HL-60 (cell line): ENCODE measurements at regions not wholly inside any gene's neighbourhood (a gene's known extent, or its start where the extent isn't known, plus 50 kb on each side); places are given as distances from the start of the nearest gene placed in this dataset.

Experiments used
- CTCF ChIP-seq: IDR thresholded peaks from one replicate; pipeline ENCODE4 v1.5.1; 2011; ENCODE audit warnings: low read length, control low read depth, inconsistent platforms; ENCODE audit not compliant: insufficient read depth
- GABPA ChIP-seq: IDR thresholded peaks from 2 replicates; pipeline ENCODE4 v1.6.1; 2012; ENCODE audit warnings: low read depth
- POLR2AphosphoS5 ChIP-seq: IDR thresholded peaks from 2 replicates; pipeline ENCODE4 v1.6.1; 2012; ENCODE audit warnings: low read depth
- REST ChIP-seq: IDR thresholded peaks from 2 replicates; pipeline ENCODE4 v1.6.1; 2012; ENCODE audit warnings: low read depth; ENCODE audit not compliant: insufficient replicate concordance

GRCh38 chr2:179373816-179374215, 109.2 kb upstream of the SESTD1 start:
- TF ChIP-seq CTCF (no peak), POLR2AphosphoS5 (no peak), GABPA (no peak), REST (no peak)
